Suppressor macrophage treated with lipopolysaccharide for 1 hour (primary cell): ENCODE measurements at regions not wholly inside any gene's neighbourhood (a gene's known extent, or its start where the extent isn't known, plus 50 kb on each side); places are given as distances from the start of the nearest gene placed in this dataset.
A peak's percentile ranks its signal among the peaks of the same experiment; 100 is the strongest.
"Not testable (repeated sequence)": the region's sequence is repeated elsewhere in the genome, so short reads cannot be mapped to it uniquely, and the experiment has no call there.

Source experiments
- DNase-seq, 3 donors: peaks; one replicate each; pipeline ENCODE4 v3.0.0-alpha.2; 2020 to 2022

- not testable (repeated sequence) for DNase-seq
Observed at GRCh38 chr3:75453839-75454238, 210.3 kb upstream of the FRG2C start.

GRCh38 chr3:75474530-75474929, 189.6 kb upstream of the FRG2C start:
- not testable (repeated sequence) for DNase-seq

- DNase-seq = not testable (repeated sequence)
Observed at GRCh38 chr3:75496600-75496999, 167.5 kb upstream of the FRG2C start.

GRCh38 chr3:75500357-75500756, 163.8 kb upstream of the FRG2C start:
- DNase-seq = not testable (repeated sequence)

GRCh38 chr3:75502171-75502570, 162.0 kb upstream of the FRG2C start:
- DNase-seq = not testable (repeated sequence)

- not testable (repeated sequence) for DNase-seq
Observed at GRCh38 chr3:75502769-75503756, 161.1 kb upstream of the FRG2C start.

- DNase-seq = no peak
Observed at GRCh38 chr3:75506603-75507002, 157.5 kb upstream of the FRG2C start.

- not testable (repeated sequence) for DNase-seq
Observed at GRCh38 chr3:75507956-75508355, 156.2 kb upstream of the FRG2C start.

- DNase-seq = not testable (repeated sequence)
Observed at GRCh38 chr3:75527657-75528056, 136.5 kb upstream of the FRG2C start.

- DNase-seq = peak; percentile 31 to 39 (median 32)
Observed at GRCh38 chr3:75552095-75552494, 112.0 kb upstream of the FRG2C start.

- DNase-seq = not testable (repeated sequence)
Observed at GRCh38 chr3:75564427-75564826, 99.7 kb upstream of the FRG2C start.

GRCh38 chr3:75572303-75572702, 91.8 kb upstream of the FRG2C start:
- DNase-seq = not testable (repeated sequence)

GRCh38 chr3:75579091-75579490, 85.0 kb upstream of the FRG2C start:
- DNase-seq = not testable (repeated sequence)

GRCh38 chr3:75579536-75579935, 84.6 kb upstream of the FRG2C start:
- peak; percentile 18 to 31 (median 23) for DNase-seq

- peak in 2 of 3 donors; percentile 6 to 36 for DNase-seq
Observed at GRCh38 chr3:75579981-75580782, 83.9 kb upstream of the FRG2C start.

GRCh38 chr3:75582536-75582935, 81.6 kb upstream of the FRG2C start:
- DNase-seq = not testable (repeated sequence)

- not testable (repeated sequence) for DNase-seq
Observed at GRCh38 chr3:75583116-75583515, 81.0 kb upstream of the FRG2C start.

- DNase-seq = not testable (repeated sequence)
Observed at GRCh38 chr3:75587695-75588094, 76.4 kb upstream of the FRG2C start.

GRCh38 chr3:75590382-75590781, 73.7 kb upstream of the FRG2C start:
- DNase-seq = not testable (repeated sequence)

- DNase-seq = peak; percentile 17 to 54 (median 51)
Observed at GRCh38 chr3:75604286-75604934, 59.7 kb upstream of the FRG2C start.

- not testable (repeated sequence) for DNase-seq
Observed at GRCh38 chr3:75607996-75608395, 56.1 kb upstream of the FRG2C start.

GRCh38 chr3:75609598-75609997, 54.5 kb upstream of the FRG2C start:
- not testable (repeated sequence) for DNase-seq

GRCh38 chr3:75610773-75611172, 53.4 kb upstream of the FRG2C start:
- DNase-seq = no peak
